ENCODE measurements at regions not wholly inside any gene's neighbourhood (a gene's known extent, or its start where the extent isn't known, plus 50 kb on each side); places are given as distances from the start of the nearest gene placed in this dataset.
"Not testable (repeated sequence)": the region's sequence is repeated elsewhere in the genome, so short reads cannot be mapped to it uniquely, and the experiment has no call there.

GRCh38 chr2:242004223-242004901, 134.8 kb downstream of the RTP5 start:
- DNase-seq (ENCODE audit: low spot score): no peak

GRCh38 chr2:242004902-242005230, 135.3 kb downstream of the RTP5 start:
- DNase-seq (ENCODE audit: low spot score): no peak

- not testable (repeated sequence) for DNase-seq (ENCODE audit: low spot score)
Measured at GRCh38 chr2:242006091-242006634, 136.6 kb downstream of the RTP5 start.

GRCh38 chr2:242008908-242009307, 139.4 kb downstream of the RTP5 start:
- not testable (repeated sequence) for DNase-seq (ENCODE audit: low spot score)

GRCh38 chr2:242009846-242010245, 140.3 kb downstream of the RTP5 start:
- DNase-seq (ENCODE audit: low spot score): not testable (repeated sequence)

GRCh38 chr2:242010252-242011166, 141.0 kb downstream of the RTP5 start:
- not testable (repeated sequence) for DNase-seq (ENCODE audit: low spot score)

- DNase-seq (ENCODE audit: low spot score): no peak
Measured at GRCh38 chr2:242011167-242011513, 141.6 kb downstream of the RTP5 start.

- DNase-seq (ENCODE audit: low spot score): no peak
Measured at GRCh38 chr2:242011516-242011915, 142.0 kb downstream of the RTP5 start.

GRCh38 chr2:242011991-242012764, 142.6 kb downstream of the RTP5 start:
- DNase-seq (ENCODE audit: low spot score): no peak

- DNase-seq (ENCODE audit: low spot score): no peak
Measured at GRCh38 chr2:242012956-242013764, 143.6 kb downstream of the RTP5 start.

- no peak for DNase-seq (ENCODE audit: low spot score)
Measured at GRCh38 chr2:242013771-242014170, 144.2 kb downstream of the RTP5 start.

GRCh38 chr2:242015108-242016065, 145.9 kb downstream of the RTP5 start:
- DNase-seq (ENCODE audit: low spot score): no peak

GRCh38 chr2:242017086-242017485, 147.6 kb downstream of the RTP5 start:
- no peak for DNase-seq (ENCODE audit: low spot score)

GRCh38 chr2:242018416-242018815, 148.9 kb downstream of the RTP5 start:
- not testable (repeated sequence) for DNase-seq (ENCODE audit: low spot score)

GRCh38 chr2:242019344-242019743, 149.8 kb downstream of the RTP5 start:
- DNase-seq (ENCODE audit: low spot score): no peak

- DNase-seq (ENCODE audit: low spot score): no peak
Measured at GRCh38 chr2:242020196-242021004, 150.9 kb downstream of the RTP5 start.

GRCh38 chr2:242022550-242023290, 153.2 kb downstream of the RTP5 start:
- DNase-seq (ENCODE audit: low spot score): no peak

GRCh38 chr2:242024751-242025355, 155.3 kb downstream of the RTP5 start:
- peak; percentile 6 for DNase-seq (ENCODE audit: low spot score)

All from mucosa of gallbladder (tissue), 1 donor.